ENCODE measurements at regions not wholly inside any gene's neighbourhood (a gene's known extent, or its start where the extent isn't known, plus 50 kb on each side); places are given as distances from the start of the nearest gene placed in this dataset.
"Not testable (repeated sequence)": the region's sequence is repeated elsewhere in the genome, so short reads cannot be mapped to it uniquely, and the experiment has no call there.

- H3K27ac ChIP-seq (ENCODE audit: low read depth in 1 of 2, low read length in 2 of 2); H3K36me3 Mint-ChIP-seq; H3K4me1 Mint-ChIP-seq; H3K9ac ChIP-seq (ENCODE audit: insufficient read depth, low read length, poor library complexity, severe bottlenecking); H4K20me1 ChIP-seq (ENCODE audit: insufficient read depth, low read length); H2AFZ ChIP-seq (ENCODE audit: insufficient read depth, low read depth, low read length, poor library complexity, severe bottlenecking); H3K27me3 ChIP-seq (ENCODE audit: control insufficient read depth in 2 of 2, insufficient read depth in 2 of 2, low read length in 2 of 2); H3K4me2 ChIP-seq (replicated peaks; ENCODE audit: extremely low read depth, low read length, poor library complexity, severe bottlenecking); H3K79me2 ChIP-seq (ENCODE audit: insufficient read depth, low read length); H3K36me3 ChIP-seq (replicated peaks in 1 of 2; ENCODE audit: control insufficient read depth in 1 of 2, insufficient read depth in 2 of 2, low read length in 2 of 2); intact Hi-C loops (cut with micrococcal nuclease); H3K27me3 Mint-ChIP-seq (ENCODE audit: low read depth in 3 of 3); H3K9me3 Mint-ChIP-seq; H3K9me3 ChIP-seq (replicated peaks in 1 of 2; ENCODE audit: control insufficient read depth in 1 of 2, insufficient read depth in 1 of 2, low read length in 2 of 2); H3K4me1 ChIP-seq (ENCODE audit: control insufficient read depth in 1 of 2, insufficient read depth in 2 of 2, low read length in 2 of 2); H3K4me3 Mint-ChIP-seq; H3K4me3 ChIP-seq (replicated peaks in 1 of 3; ENCODE audit: low read depth in 2 of 3, low read length in 3 of 3): not testable (repeated sequence)
- H3K27ac Mint-ChIP-seq: peak overlapping the region in 1 of 7 donors; percentile 53
- WGBS (ENCODE audit: insufficient coverage): no CpG with 5 or more reads among the region's 17 CpGs
- TF ChIP-seq, protein P1, sequence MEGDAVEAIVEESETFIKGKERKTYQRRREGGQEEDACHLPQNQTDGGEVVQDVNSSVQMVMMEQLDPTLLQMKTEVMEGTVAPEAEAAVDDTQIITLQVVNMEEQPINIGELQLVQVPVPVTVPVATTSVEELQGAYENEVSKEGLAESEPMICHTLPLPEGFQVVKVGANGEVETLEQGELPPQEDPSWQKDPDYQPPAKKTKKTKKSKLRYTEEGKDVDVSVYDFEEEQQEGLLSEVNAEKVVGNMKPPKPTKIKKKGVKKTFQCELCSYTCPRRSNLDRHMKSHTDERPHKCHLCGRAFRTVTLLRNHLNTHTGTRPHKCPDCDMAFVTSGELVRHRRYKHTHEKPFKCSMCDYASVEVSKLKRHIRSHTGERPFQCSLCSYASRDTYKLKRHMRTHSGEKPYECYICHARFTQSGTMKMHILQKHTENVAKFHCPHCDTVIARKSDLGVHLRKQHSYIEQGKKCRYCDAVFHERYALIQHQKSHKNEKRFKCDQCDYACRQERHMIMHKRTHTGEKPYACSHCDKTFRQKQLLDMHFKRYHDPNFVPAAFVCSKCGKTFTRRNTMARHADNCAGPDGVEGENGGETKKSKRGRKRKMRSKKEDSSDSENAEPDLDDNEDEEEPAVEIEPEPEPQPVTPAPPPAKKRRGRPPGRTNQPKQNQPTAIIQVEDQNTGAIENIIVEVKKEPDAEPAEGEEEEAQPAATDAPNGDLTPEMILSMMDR (IDR thresholded peaks at IDR 0.05): peak; percentile 85
- DNase-seq: peak; percentile 40 to 66 (median 52)
Observed at GRCh38 chr3:198167339-198168039, 207.5 kb downstream of the LMLN start.

GRCh38 chr3:198170781-198171180 is 210.8 kb downstream of the LMLN start:
- H3K27me3 ChIP-seq (ENCODE audit: control insufficient read depth in 2 of 2, insufficient read depth in 2 of 2, low read length in 2 of 2); H3K27ac ChIP-seq (ENCODE audit: low read depth in 1 of 2, low read length in 2 of 2); H3K4me3 ChIP-seq (replicated peaks in 1 of 3; ENCODE audit: low read depth in 2 of 3, low read length in 3 of 3); H3K27me3 Mint-ChIP-seq (ENCODE audit: low read depth in 3 of 3); H3K36me3 Mint-ChIP-seq; H3K79me2 ChIP-seq (ENCODE audit: insufficient read depth, low read length); H4K20me1 ChIP-seq (ENCODE audit: insufficient read depth, low read length); H3K27ac Mint-ChIP-seq; H3K4me3 Mint-ChIP-seq; H3K9me3 ChIP-seq (replicated peaks in 1 of 2; ENCODE audit: control insufficient read depth in 1 of 2, insufficient read depth in 1 of 2, low read length in 2 of 2); H3K36me3 ChIP-seq (replicated peaks in 1 of 2; ENCODE audit: control insufficient read depth in 1 of 2, insufficient read depth in 2 of 2, low read length in 2 of 2); H3K9ac ChIP-seq (ENCODE audit: insufficient read depth, low read length, poor library complexity, severe bottlenecking); H3K4me2 ChIP-seq (replicated peaks; ENCODE audit: extremely low read depth, low read length, poor library complexity, severe bottlenecking); intact Hi-C loops (cut with micrococcal nuclease); H2AFZ ChIP-seq (ENCODE audit: insufficient read depth, low read depth, low read length, poor library complexity, severe bottlenecking); DNase-seq; H3K4me1 ChIP-seq (ENCODE audit: control insufficient read depth in 1 of 2, insufficient read depth in 2 of 2, low read length in 2 of 2); H3K9me3 Mint-ChIP-seq; H3K4me1 Mint-ChIP-seq: not testable (repeated sequence)
- WGBS (ENCODE audit: insufficient coverage): no CpG with 5 or more reads among the region's 1 CpG

DNA sequence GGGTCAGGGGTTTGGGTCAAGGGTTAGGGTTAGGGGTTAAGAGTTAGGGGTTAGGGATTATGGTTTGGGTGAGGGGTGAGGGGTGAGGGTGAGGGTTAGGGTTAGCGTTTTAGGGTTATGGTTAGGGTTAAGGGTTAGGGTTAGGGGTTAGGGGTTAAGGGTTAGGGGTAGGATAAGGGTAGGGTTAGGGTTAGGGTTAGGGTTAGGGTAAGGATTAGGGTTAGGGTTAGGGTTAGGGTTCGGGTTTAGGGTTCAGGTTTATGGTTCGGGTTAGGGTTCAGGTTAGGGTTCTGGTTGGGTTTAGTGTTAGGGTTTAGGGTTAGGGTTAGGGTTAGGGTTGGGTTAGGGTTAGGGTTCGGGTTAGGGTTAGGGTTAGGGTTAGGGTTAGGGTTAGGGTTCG is 213.1 kb downstream of the LMLN start:
- H3K79me2 ChIP-seq (ENCODE audit: insufficient read depth, low read length); H3K27ac Mint-ChIP-seq; H3K4me2 ChIP-seq (replicated peaks; ENCODE audit: extremely low read depth, low read length, poor library complexity, severe bottlenecking); H3K27me3 Mint-ChIP-seq (ENCODE audit: low read depth in 3 of 3); H2AFZ ChIP-seq (ENCODE audit: insufficient read depth, low read depth, low read length, poor library complexity, severe bottlenecking); H4K20me1 ChIP-seq (ENCODE audit: insufficient read depth, low read length); H3K36me3 ChIP-seq (replicated peaks in 1 of 2; ENCODE audit: control insufficient read depth in 1 of 2, insufficient read depth in 2 of 2, low read length in 2 of 2); H3K4me1 Mint-ChIP-seq; H3K27me3 ChIP-seq (ENCODE audit: control insufficient read depth in 2 of 2, insufficient read depth in 2 of 2, low read length in 2 of 2); H3K9me3 Mint-ChIP-seq; H3K27ac ChIP-seq (ENCODE audit: low read depth in 1 of 2, low read length in 2 of 2); H3K36me3 Mint-ChIP-seq; intact Hi-C loops (cut with micrococcal nuclease); DNase-seq; H3K9ac ChIP-seq (ENCODE audit: insufficient read depth, low read length, poor library complexity, severe bottlenecking); H3K9me3 ChIP-seq (replicated peaks in 1 of 2; ENCODE audit: control insufficient read depth in 1 of 2, insufficient read depth in 1 of 2, low read length in 2 of 2); H3K4me3 ChIP-seq (replicated peaks in 1 of 3; ENCODE audit: low read depth in 2 of 3, low read length in 3 of 3); H3K4me1 ChIP-seq (ENCODE audit: control insufficient read depth in 1 of 2, insufficient read depth in 2 of 2, low read length in 2 of 2); H3K4me3 Mint-ChIP-seq: not testable (repeated sequence)
- 91% methylated on average over 4 of the region's 5 CpGs for WGBS (ENCODE audit: insufficient coverage)

DNA sequence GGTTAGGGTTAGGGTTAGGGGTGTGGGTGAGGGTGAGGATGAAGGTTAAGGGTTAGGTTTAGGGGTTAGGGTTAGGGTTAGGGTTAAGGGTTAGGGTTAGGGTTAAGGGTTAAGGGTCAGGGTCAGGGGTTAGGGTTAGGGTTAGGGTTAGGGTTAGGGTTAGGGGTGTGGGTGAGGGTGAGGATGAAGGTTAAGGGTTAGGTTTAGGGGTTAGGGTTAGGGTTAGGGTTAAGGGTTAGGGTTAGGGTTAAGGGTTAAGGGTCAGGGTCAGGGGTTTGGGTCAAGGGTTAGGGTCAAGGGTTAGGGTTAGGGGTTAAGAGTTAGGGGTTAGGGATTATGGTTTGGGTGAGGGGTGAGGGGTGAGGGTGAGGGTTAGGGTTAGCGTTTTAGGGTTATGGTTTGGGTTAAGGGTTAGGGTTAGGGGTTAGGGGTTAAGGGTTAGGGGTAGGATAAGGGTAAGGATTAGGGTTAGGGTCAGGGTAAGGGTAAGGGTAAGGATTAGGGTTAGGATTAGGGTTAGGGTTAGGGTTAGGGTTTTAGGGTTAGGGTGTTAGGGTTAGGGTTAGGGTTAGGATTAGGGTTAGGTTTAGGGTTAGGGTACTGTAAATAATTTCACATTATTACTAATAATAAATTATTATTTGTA is 214.0 kb downstream of the LMLN start:
- H3K4me3 Mint-ChIP-seq; H3K4me2 ChIP-seq (replicated peaks; ENCODE audit: extremely low read depth, low read length, poor library complexity, severe bottlenecking); DNase-seq; H3K36me3 Mint-ChIP-seq; H3K4me1 ChIP-seq (ENCODE audit: control insufficient read depth in 1 of 2, insufficient read depth in 2 of 2, low read length in 2 of 2); H3K9ac ChIP-seq (ENCODE audit: insufficient read depth, low read length, poor library complexity, severe bottlenecking); H3K27ac ChIP-seq (ENCODE audit: low read depth in 1 of 2, low read length in 2 of 2); H3K27me3 Mint-ChIP-seq (ENCODE audit: low read depth in 3 of 3); H3K36me3 ChIP-seq (replicated peaks in 1 of 2; ENCODE audit: control insufficient read depth in 1 of 2, insufficient read depth in 2 of 2, low read length in 2 of 2); H3K79me2 ChIP-seq (ENCODE audit: insufficient read depth, low read length); H3K27ac Mint-ChIP-seq; H3K9me3 Mint-ChIP-seq; H2AFZ ChIP-seq (ENCODE audit: insufficient read depth, low read depth, low read length, poor library complexity, severe bottlenecking); H3K9me3 ChIP-seq (replicated peaks in 1 of 2; ENCODE audit: control insufficient read depth in 1 of 2, insufficient read depth in 1 of 2, low read length in 2 of 2); H3K4me1 Mint-ChIP-seq; H3K27me3 ChIP-seq (ENCODE audit: control insufficient read depth in 2 of 2, insufficient read depth in 2 of 2, low read length in 2 of 2); intact Hi-C loops (cut with micrococcal nuclease); H3K4me3 ChIP-seq (replicated peaks in 1 of 3; ENCODE audit: low read depth in 2 of 3, low read length in 3 of 3); H4K20me1 ChIP-seq (ENCODE audit: insufficient read depth, low read length): not testable (repeated sequence)
- WGBS (ENCODE audit: insufficient coverage): no CpG with 5 or more reads among the region's 1 CpG

Measured in CD14-positive monocyte (primary cell).